SK-N-SH treated with all-trans-retinoic acid at 6 μM for 48 hours (cell line): ENCODE measurements at regions not wholly inside any gene's neighbourhood (a gene's known extent, or its start where the extent isn't known, plus 50 kb on each side); places are given as distances from the start of the nearest gene placed in this dataset.

Source experiments
- ARNTL ChIP-seq: fragments of 450-650 bp; formaldehyde crosslinking; IDR thresholded peaks from 2 replicates; pipeline ENCODE4 v1.5.0; 2020; ENCODE audit warnings: low read depth, mild to moderate bottlenecking, moderate library complexity, borderline replicate concordance
- BACH2 ChIP-seq: fragments of 250-450 bp; sonication (Bioruptor Pico); IDR thresholded peaks from 2 replicates; pipeline ENCODE4 v1.9.0; 2021; ENCODE audit warnings: mild to moderate bottlenecking, borderline replicate concordance
- CSRNP3 ChIP-seq: fragments of 250-450 bp; sonication (Bioruptor Pico); IDR thresholded peaks from 2 replicates; pipeline ENCODE4 v1.5.1; 2021; ENCODE audit warnings: mild to moderate bottlenecking, moderate library complexity
- ESRRG ChIP-seq: fragments of 250-450 bp; sonication (Bioruptor Pico); IDR thresholded peaks from 2 replicates; pipeline ENCODE4 v1.6.1; 2021; ENCODE audit warnings: mild to moderate bottlenecking
- ISL1 ChIP-seq: fragments of 250-450 bp; sonication (Bioruptor Pico); IDR thresholded peaks from 2 replicates; pipeline ENCODE4 v2.1.2; 2022; ENCODE audit warnings: mild to moderate bottlenecking, moderate library complexity
- PATZ1 ChIP-seq: fragments of 250-450 bp; sonication (Bioruptor Pico); IDR thresholded peaks from 2 replicates; pipeline ENCODE4 v1.8.0; 2020; ENCODE audit warnings: mild to moderate bottlenecking, moderate library complexity, borderline replicate concordance
- POU6F1 ChIP-seq: fragments of 250-450 bp; sonication (Bioruptor Pico); IDR thresholded peaks from 2 replicates; pipeline ENCODE4 v1.8.0; 2021; ENCODE audit warnings: low read depth, mild to moderate bottlenecking, moderate library complexity, borderline replicate concordance
- TCF4 ChIP-seq: fragments of 250-450 bp; sonication (Bioruptor Pico); IDR thresholded peaks from 2 replicates; pipeline ENCODE4 v1.8.0; 2021; ENCODE audit warnings: mild to moderate bottlenecking, moderate library complexity, borderline replicate concordance
- TSHZ2 ChIP-seq: fragments of 250-450 bp; sonication (Bioruptor Pico); IDR thresholded peaks from 2 replicates; pipeline ENCODE4 v1.5.0; 2020; ENCODE audit warnings: mild to moderate bottlenecking, moderate library complexity
- ZFP3 ChIP-seq: fragments of 250-450 bp; sonication (Bioruptor Pico); IDR thresholded peaks from 2 replicates; pipeline ENCODE4 v1.5.0; 2020; ENCODE audit warnings: mild to moderate bottlenecking, moderate library complexity
- ZFP30 ChIP-seq: fragments of 450-650 bp; formaldehyde crosslinking; IDR thresholded peaks from 2 replicates; pipeline ENCODE4 v1.5.0; 2022; ENCODE audit warnings: mild to moderate bottlenecking, moderate library complexity
- ZNF70 ChIP-seq: fragments of 450-650 bp; formaldehyde crosslinking; IDR thresholded peaks from 2 replicates; pipeline ENCODE4 v1.5.0; 2020; ENCODE audit warnings: mild to moderate bottlenecking, moderate library complexity
- ZNF8 ChIP-seq: fragments of 450-650 bp; formaldehyde crosslinking; IDR thresholded peaks from 2 replicates; pipeline ENCODE4 v1.5.0; 2020; ENCODE audit warnings: mild to moderate bottlenecking, moderate library complexity
- TF ChIP-seq, protein P1 (sequence below): fragments of 250-450 bp; sonication (Bioruptor Pico); IDR thresholded peaks from 2 replicates; pipeline ENCODE4 v1.5.1; 2020; ENCODE audit warnings: low read depth, mild to moderate bottlenecking, moderate library complexity

- TF ChIP-seq POU6F1 (CRISPR knock-in tag) = no peak
- TF ChIP-seq ARNTL (CRISPR knock-in tag) = no peak
- no peak for TF ChIP-seq TSHZ2
- TF ChIP-seq ZFP3 (CRISPR knock-in tag) = no peak
- TF ChIP-seq PATZ1 (CRISPR knock-in tag) = no peak
- TF ChIP-seq ZNF8 (CRISPR knock-in tag) = no peak
- no peak for TF ChIP-seq ZFP30 (CRISPR knock-in tag)
- no peak for TF ChIP-seq CSRNP3 (CRISPR knock-in tag)
- no peak for TF ChIP-seq ZNF70
- no peak for TF ChIP-seq BACH2 (CRISPR knock-in tag)
- no peak for TF ChIP-seq TCF4 (CRISPR knock-in tag)
- no peak for TF ChIP-seq ESRRG
- TF ChIP-seq, protein P1, sequence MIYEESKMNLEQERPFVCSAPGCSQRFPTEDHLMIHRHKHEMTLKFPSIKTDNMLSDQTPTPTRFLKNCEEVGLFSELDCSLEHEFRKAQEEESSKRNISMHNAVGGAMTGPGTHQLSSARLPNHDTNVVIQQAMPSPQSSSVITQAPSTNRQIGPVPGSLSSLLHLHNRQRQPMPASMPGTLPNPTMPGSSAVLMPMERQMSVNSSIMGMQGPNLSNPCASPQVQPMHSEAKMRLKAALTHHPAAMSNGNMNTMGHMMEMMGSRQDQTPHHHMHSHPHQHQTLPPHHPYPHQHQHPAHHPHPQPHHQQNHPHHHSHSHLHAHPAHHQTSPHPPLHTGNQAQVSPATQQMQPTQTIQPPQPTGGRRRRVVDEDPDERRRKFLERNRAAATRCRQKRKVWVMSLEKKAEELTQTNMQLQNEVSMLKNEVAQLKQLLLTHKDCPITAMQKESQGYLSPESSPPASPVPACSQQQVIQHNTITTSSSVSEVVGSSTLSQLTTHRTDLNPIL = no peak
- no peak for TF ChIP-seq ISL1 (CRISPR knock-in tag)
Measured at GRCh38 chr2:100193291-100193710, 50.9 kb upstream of the AFF3 start.
